ENCODE measurements at regions not wholly inside any gene's neighbourhood (a gene's known extent, or its start where the extent isn't known, plus 50 kb on each side); places are given as distances from the start of the nearest gene placed in this dataset.

GRCh38 chr2:128392207-128392606 lies 73.5 kb upstream of the HS6ST1 start:
- TF ChIP-seq, protein P1, sequence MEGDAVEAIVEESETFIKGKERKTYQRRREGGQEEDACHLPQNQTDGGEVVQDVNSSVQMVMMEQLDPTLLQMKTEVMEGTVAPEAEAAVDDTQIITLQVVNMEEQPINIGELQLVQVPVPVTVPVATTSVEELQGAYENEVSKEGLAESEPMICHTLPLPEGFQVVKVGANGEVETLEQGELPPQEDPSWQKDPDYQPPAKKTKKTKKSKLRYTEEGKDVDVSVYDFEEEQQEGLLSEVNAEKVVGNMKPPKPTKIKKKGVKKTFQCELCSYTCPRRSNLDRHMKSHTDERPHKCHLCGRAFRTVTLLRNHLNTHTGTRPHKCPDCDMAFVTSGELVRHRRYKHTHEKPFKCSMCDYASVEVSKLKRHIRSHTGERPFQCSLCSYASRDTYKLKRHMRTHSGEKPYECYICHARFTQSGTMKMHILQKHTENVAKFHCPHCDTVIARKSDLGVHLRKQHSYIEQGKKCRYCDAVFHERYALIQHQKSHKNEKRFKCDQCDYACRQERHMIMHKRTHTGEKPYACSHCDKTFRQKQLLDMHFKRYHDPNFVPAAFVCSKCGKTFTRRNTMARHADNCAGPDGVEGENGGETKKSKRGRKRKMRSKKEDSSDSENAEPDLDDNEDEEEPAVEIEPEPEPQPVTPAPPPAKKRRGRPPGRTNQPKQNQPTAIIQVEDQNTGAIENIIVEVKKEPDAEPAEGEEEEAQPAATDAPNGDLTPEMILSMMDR (IDR thresholded peaks at IDR 0.05; ENCODE audit: insufficient read depth, low read length): no peak
- TF ChIP-seq, protein P2, sequence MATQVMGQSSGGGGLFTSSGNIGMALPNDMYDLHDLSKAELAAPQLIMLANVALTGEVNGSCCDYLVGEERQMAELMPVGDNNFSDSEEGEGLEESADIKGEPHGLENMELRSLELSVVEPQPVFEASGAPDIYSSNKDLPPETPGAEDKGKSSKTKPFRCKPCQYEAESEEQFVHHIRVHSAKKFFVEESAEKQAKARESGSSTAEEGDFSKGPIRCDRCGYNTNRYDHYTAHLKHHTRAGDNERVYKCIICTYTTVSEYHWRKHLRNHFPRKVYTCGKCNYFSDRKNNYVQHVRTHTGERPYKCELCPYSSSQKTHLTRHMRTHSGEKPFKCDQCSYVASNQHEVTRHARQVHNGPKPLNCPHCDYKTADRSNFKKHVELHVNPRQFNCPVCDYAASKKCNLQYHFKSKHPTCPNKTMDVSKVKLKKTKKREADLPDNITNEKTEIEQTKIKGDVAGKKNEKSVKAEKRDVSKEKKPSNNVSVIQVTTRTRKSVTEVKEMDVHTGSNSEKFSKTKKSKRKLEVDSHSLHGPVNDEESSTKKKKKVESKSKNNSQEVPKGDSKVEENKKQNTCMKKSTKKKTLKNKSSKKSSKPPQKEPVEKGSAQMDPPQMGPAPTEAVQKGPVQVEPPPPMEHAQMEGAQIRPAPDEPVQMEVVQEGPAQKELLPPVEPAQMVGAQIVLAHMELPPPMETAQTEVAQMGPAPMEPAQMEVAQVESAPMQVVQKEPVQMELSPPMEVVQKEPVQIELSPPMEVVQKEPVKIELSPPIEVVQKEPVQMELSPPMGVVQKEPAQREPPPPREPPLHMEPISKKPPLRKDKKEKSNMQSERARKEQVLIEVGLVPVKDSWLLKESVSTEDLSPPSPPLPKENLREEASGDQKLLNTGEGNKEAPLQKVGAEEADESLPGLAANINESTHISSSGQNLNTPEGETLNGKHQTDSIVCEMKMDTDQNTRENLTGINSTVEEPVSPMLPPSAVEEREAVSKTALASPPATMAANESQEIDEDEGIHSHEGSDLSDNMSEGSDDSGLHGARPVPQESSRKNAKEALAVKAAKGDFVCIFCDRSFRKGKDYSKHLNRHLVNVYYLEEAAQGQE (IDR thresholded peaks at IDR 0.05; ENCODE audit: insufficient replicate concordance, low read depth): no peak
- TF ChIP-seq GABPA (IDR thresholded peaks at IDR 0.05; ENCODE audit: low read depth) (no peak), POLR2AphosphoS5 (IDR thresholded peaks at IDR 0.05; ENCODE audit: low read depth) (no peak), SPI1 (IDR thresholded peaks at IDR 0.05; ENCODE audit: borderline replicate concordance, low read depth) (no peak)

All from HL-60 (cell line).